ENCODE measurements at regions not wholly inside any gene's neighbourhood (a gene's known extent, or its start where the extent isn't known, plus 50 kb on each side); places are given as distances from the start of the nearest gene placed in this dataset.

- Histone ChIP-seq H3K79me2 (ENCODE audit: insufficient read depth, low read length) (no peaks in the 10 kb centered on the region), H3K4me1 (ENCODE audit: control insufficient read depth in 1 of 2, insufficient read depth in 2 of 2, low read length in 2 of 2) (no peaks in the 10 kb centered on the region), H3K9ac (ENCODE audit: insufficient read depth, low read length, poor library complexity, severe bottlenecking) (no peak overlapping the region), H3K4me3 (replicated peaks in 1 of 3; ENCODE audit: low read depth in 2 of 3, low read length in 3 of 3) (no peak overlapping the region), H3K4me2 (replicated peaks; ENCODE audit: extremely low read depth, low read length, poor library complexity, severe bottlenecking) (no peak overlapping the region), H4K20me1 (ENCODE audit: insufficient read depth, low read length) (no peaks in the 10 kb centered on the region), H3K27me3 (ENCODE audit: control insufficient read depth in 2 of 2, insufficient read depth in 2 of 2, low read length in 2 of 2) (no peaks in the 10 kb centered on the region), H3K27ac (ENCODE audit: low read depth in 1 of 2, low read length in 2 of 2) (no peak overlapping the region), H2AFZ (ENCODE audit: insufficient read depth, low read depth, low read length, poor library complexity, severe bottlenecking) (no peak overlapping the region), H3K36me3 (replicated peaks in 1 of 2; ENCODE audit: control insufficient read depth in 1 of 2, insufficient read depth in 2 of 2, low read length in 2 of 2) (no peaks in the 10 kb centered on the region), H3K9me3 (replicated peaks in 1 of 2; ENCODE audit: control insufficient read depth in 1 of 2, insufficient read depth in 1 of 2, low read length in 2 of 2) (peaks cover 0 to 4% of the 10 kb centered on the region in 2 donors)
- no peaks in the 10 kb centered on the region for H3K36me3 Mint-ChIP-seq
- H3K27ac Mint-ChIP-seq, result no peak overlapping the region
- H3K27me3 Mint-ChIP-seq (ENCODE audit: low read depth in 3 of 3), result peaks cover 0 to 1% (median 0%) of the 10 kb centered on the region in 3 donors
- no peak overlapping the region for H3K4me3 Mint-ChIP-seq
- no peaks in the 10 kb centered on the region for H3K4me1 Mint-ChIP-seq
- DNase-seq, result no peak
- TF ChIP-seq CTCF (IDR thresholded peaks at IDR 0.05), result no peak
- WGBS (ENCODE audit: insufficient coverage), result no CpG with 5 or more reads among the region's 2 CpGs
- peaks cover 0 to 12% (median 5%) of the 10 kb centered on the region in 7 donors for H3K9me3 Mint-ChIP-seq
- intact Hi-C loops (cut with micrococcal nuclease), result no loop called here
Measured at GRCh38 chr3:73727854-73728253, 103.1 kb upstream of the PDZRN3 start.

GRCh38 chr3:73727117-73727821 is 102.5 kb upstream of the PDZRN3 start:
- H3K27me3 Mint-ChIP-seq (ENCODE audit: low read depth in 3 of 3), result peaks cover 0 to 1% (median 0%) of the 10 kb centered on the region in 3 donors
- no peak overlapping the region for H3K9ac ChIP-seq (ENCODE audit: insufficient read depth, low read length, poor library complexity, severe bottlenecking)
- H4K20me1 ChIP-seq (ENCODE audit: insufficient read depth, low read length), result no peaks in the 10 kb centered on the region
- no peak overlapping the region for H3K27ac Mint-ChIP-seq
- no peaks in the 10 kb centered on the region for H3K4me1 ChIP-seq (ENCODE audit: control insufficient read depth in 1 of 2, insufficient read depth in 2 of 2, low read length in 2 of 2)
- no peaks in the 10 kb centered on the region for H3K36me3 Mint-ChIP-seq
- WGBS (ENCODE audit: insufficient coverage), result 56% methylated on average over 8 of the region's 8 CpGs
- H3K9me3 ChIP-seq (replicated peaks in 1 of 2; ENCODE audit: control insufficient read depth in 1 of 2, insufficient read depth in 1 of 2, low read length in 2 of 2), result peaks cover 0 to 5% of the 10 kb centered on the region in 2 donors
- no peak overlapping the region for H3K27ac ChIP-seq (ENCODE audit: low read depth in 1 of 2, low read length in 2 of 2)
- TF ChIP-seq CTCF (IDR thresholded peaks at IDR 0.05), result no peak
- H3K4me3 Mint-ChIP-seq, result no peak overlapping the region
- no peak overlapping the region for H3K4me3 ChIP-seq (replicated peaks in 1 of 3; ENCODE audit: low read depth in 2 of 3, low read length in 3 of 3)
- no peaks in the 10 kb centered on the region for H3K36me3 ChIP-seq (replicated peaks in 1 of 2; ENCODE audit: control insufficient read depth in 1 of 2, insufficient read depth in 2 of 2, low read length in 2 of 2)
- no peaks in the 10 kb centered on the region for H3K79me2 ChIP-seq (ENCODE audit: insufficient read depth, low read length)
- H3K4me2 ChIP-seq (replicated peaks; ENCODE audit: extremely low read depth, low read length, poor library complexity, severe bottlenecking), result no peak overlapping the region
- no peak for DNase-seq
- no peaks in the 10 kb centered on the region for H3K4me1 Mint-ChIP-seq
- H3K9me3 Mint-ChIP-seq, result peaks cover 0 to 12% (median 5%) of the 10 kb centered on the region in 7 donors
- H3K27me3 ChIP-seq (ENCODE audit: control insufficient read depth in 2 of 2, insufficient read depth in 2 of 2, low read length in 2 of 2), result no peaks in the 10 kb centered on the region
- H2AFZ ChIP-seq (ENCODE audit: insufficient read depth, low read depth, low read length, poor library complexity, severe bottlenecking), result no peak overlapping the region
- intact Hi-C loops (cut with micrococcal nuclease), result no loop called here

All from CD14-positive monocyte (primary cell).